GM19463 (cell line): ENCODE measurements at regions not wholly inside any gene's neighbourhood (a gene's known extent, or its start where the extent isn't known, plus 50 kb on each side); places are given as distances from the start of the nearest gene placed in this dataset.
"Not testable (repeated sequence)": the region's sequence is repeated elsewhere in the genome, so short reads cannot be mapped to it uniquely, and the experiment has no call there.

Experiments
- ATAC-seq: cut with Tn5 transposase; IDR thresholded peaks from one replicate; pipeline ENCODE4 v1.9.1; 2021; ENCODE audit warnings: mild to moderate bottlenecking, moderate library complexity; ENCODE audit not compliant: unreplicated experiment

- ATAC-seq, result not testable (repeated sequence)
Measured at GRCh38 chr7:135872861-135873260, 104.3 kb downstream of the MTPN start.

GRCh38 chr7:135862586-135863340 lies 114.2 kb upstream of the FAM180A start:
- ATAC-seq, result no peak

GRCh38 chr7:135859538-135859937 lies 110.9 kb upstream of the FAM180A start:
- ATAC-seq, result no peak

GRCh38 chr7:135858851-135859250 lies 110.2 kb upstream of the FAM180A start:
- no peak for ATAC-seq

GRCh38 chr7:135858379-135858778 lies 109.8 kb upstream of the FAM180A start:
- no peak for ATAC-seq

GRCh38 chr7:135857519-135858274 lies 109.1 kb upstream of the FAM180A start:
- no peak for ATAC-seq

GRCh38 chr7:135856356-135857144 lies 107.9 kb upstream of the FAM180A start:
- no peak for ATAC-seq

GRCh38 chr7:135855846-135856245 lies 107.2 kb upstream of the FAM180A start:
- no peak for ATAC-seq

GRCh38 chr7:135853499-135853898 lies 104.9 kb upstream of the FAM180A start:
- ATAC-seq, result no peak

- ATAC-seq, result no peak
Measured at GRCh38 chr7:135853008-135853407, 104.4 kb upstream of the FAM180A start.

GRCh38 chr7:135847242-135847641 lies 98.6 kb upstream of the FAM180A start:
- ATAC-seq, result no peak

GRCh38 chr7:135846339-135846738 lies 97.7 kb upstream of the FAM180A start:
- ATAC-seq, result no peak

GRCh38 chr7:135845415-135846075 lies 96.9 kb upstream of the FAM180A start:
- ATAC-seq, result no peak

- ATAC-seq, result no peak
Measured at GRCh38 chr7:135844903-135845302, 96.3 kb upstream of the FAM180A start.

GRCh38 chr7:135843214-135843613 lies 94.6 kb upstream of the FAM180A start:
- ATAC-seq, result peak; percentile 96

- ATAC-seq, result no peak
Measured at GRCh38 chr7:135842446-135843179, 94.0 kb upstream of the FAM180A start.

- no peak for ATAC-seq
Measured at GRCh38 chr7:135840591-135840990, 92.0 kb upstream of the FAM180A start.

- ATAC-seq, result no peak
Measured at GRCh38 chr7:135837675-135838074, 89.1 kb upstream of the FAM180A start.

- ATAC-seq, result no peak
Measured at GRCh38 chr7:135834266-135834665, 85.7 kb upstream of the FAM180A start.

- no peak for ATAC-seq
Measured at GRCh38 chr7:135833642-135834041, 85.0 kb upstream of the FAM180A start.
